ENCODE measurements at regions not wholly inside any gene's neighbourhood (a gene's known extent, or its start where the extent isn't known, plus 50 kb on each side); places are given as distances from the start of the nearest gene placed in this dataset.

- no peak for TF ChIP-seq EZH2phosphoT487 (IDR thresholded peaks at IDR 0.05; ENCODE audit: low read depth)
- TF ChIP-seq, protein P1, sequence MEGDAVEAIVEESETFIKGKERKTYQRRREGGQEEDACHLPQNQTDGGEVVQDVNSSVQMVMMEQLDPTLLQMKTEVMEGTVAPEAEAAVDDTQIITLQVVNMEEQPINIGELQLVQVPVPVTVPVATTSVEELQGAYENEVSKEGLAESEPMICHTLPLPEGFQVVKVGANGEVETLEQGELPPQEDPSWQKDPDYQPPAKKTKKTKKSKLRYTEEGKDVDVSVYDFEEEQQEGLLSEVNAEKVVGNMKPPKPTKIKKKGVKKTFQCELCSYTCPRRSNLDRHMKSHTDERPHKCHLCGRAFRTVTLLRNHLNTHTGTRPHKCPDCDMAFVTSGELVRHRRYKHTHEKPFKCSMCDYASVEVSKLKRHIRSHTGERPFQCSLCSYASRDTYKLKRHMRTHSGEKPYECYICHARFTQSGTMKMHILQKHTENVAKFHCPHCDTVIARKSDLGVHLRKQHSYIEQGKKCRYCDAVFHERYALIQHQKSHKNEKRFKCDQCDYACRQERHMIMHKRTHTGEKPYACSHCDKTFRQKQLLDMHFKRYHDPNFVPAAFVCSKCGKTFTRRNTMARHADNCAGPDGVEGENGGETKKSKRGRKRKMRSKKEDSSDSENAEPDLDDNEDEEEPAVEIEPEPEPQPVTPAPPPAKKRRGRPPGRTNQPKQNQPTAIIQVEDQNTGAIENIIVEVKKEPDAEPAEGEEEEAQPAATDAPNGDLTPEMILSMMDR (IDR thresholded peaks at IDR 0.05; ENCODE audit: low read depth, low read length): no peak
- Histone ChIP-seq H3K79me2 (ENCODE audit: low read length) (no peaks in the 10 kb centered on the region), H3K4me1 (ENCODE audit: low read length) (no peaks in the 10 kb centered on the region), H3K4me3 (ENCODE audit: low read length) (no peak overlapping the region), H3K4me2 (ENCODE audit: low read length) (no peak overlapping the region), H3K9ac (ENCODE audit: low read length) (no peak overlapping the region), H3K27ac (ENCODE audit: low read length) (no peak overlapping the region), H3K27me3 (ENCODE audit: low read depth, low read length) (peaks cover 4% of the 10 kb centered on the region; the same call in 1 of the 2 replicates), H2AFZ (ENCODE audit: low read depth, low read length) (no peak overlapping the region), H3K9me3 (ENCODE audit: insufficient read depth, low read length) (no peaks in the 10 kb centered on the region), H4K20me1 (ENCODE audit: insufficient read depth, low read length) (no peaks in the 10 kb centered on the region), H3K36me3 (replicated peaks; ENCODE audit: low read depth, low read length) (no peaks in the 10 kb centered on the region)
Observed at GRCh38 chr11:112400476-112401014, 139.9 kb upstream of the PLET1 start.

DNA sequence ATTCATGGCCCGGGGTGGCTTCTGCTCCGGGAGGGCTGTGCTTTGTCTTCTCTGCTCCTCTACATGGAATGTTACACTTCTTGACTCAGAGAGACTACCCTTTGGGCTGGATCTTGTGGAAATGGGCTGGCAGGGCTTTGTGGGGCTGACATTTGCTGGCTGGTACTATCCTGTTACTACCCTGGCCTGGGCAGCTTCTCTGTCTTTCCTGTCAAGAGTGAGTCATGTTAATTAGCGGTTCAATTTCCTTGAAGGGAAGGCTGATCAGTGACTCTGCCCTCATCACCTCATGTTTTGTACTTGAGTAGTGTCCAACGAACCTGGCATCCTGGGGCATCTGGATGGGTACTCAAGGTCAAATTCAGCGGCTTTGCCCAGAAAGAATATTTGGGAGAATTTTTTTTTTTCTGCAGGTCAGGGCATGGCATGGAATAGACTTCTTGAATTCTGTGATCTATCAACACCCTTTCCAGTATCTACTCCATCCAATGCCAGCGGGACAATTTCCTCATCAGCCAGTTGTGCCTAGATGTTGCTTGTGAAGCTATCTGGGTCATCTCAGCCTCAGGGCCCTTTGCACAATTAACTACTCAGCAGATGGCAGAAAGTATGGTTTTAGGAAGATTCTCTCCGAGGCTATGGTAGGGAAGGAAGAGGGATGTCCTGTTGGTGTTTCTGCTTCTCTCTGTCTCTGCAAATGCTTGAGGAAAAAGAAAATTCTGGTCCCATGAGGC, 140.5 kb upstream of the PLET1 start:
- Histone ChIP-seq H3K4me2 (ENCODE audit: low read length) (no peak overlapping the region), H2AFZ (ENCODE audit: low read depth, low read length) (no peak overlapping the region), H3K4me1 (ENCODE audit: low read length) (no peaks in the 10 kb centered on the region), H3K36me3 (replicated peaks; ENCODE audit: low read depth, low read length) (no peaks in the 10 kb centered on the region), H3K27ac (ENCODE audit: low read length) (no peak overlapping the region), H3K4me3 (ENCODE audit: low read length) (no peak overlapping the region), H3K79me2 (ENCODE audit: low read length) (no peaks in the 10 kb centered on the region), H3K9me3 (ENCODE audit: insufficient read depth, low read length) (no peaks in the 10 kb centered on the region), H4K20me1 (ENCODE audit: insufficient read depth, low read length) (no peaks in the 10 kb centered on the region), H3K9ac (ENCODE audit: low read length) (no peak overlapping the region), H3K27me3 (ENCODE audit: low read depth, low read length) (peaks cover 8% of the 10 kb centered on the region; the same call in 1 of the 2 replicates)
- TF ChIP-seq, protein P1 (IDR thresholded peaks at IDR 0.05; ENCODE audit: low read depth, low read length): no peak
- TF ChIP-seq EZH2phosphoT487 (IDR thresholded peaks at IDR 0.05; ENCODE audit: low read depth): no peak

DNA sequence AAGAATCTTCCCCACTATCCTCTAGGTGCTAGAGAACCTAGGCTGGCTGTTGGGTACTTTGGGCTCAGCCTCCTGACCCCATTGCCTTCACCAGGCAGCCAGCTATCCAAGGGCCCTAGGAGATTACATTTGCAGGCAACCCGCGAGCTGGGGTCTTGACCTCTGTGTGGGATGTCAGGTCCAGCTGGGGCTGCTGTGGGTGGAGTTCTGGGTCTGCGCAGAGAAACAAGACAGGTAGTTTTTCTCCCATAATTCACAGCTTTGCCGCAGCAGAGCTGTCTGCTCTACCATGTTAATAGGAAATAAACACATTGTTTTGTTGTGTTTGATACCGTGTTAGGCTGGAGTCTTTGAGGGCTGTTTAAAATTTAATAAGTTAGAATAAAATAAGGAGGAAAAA, 142.8 kb upstream of the PLET1 start:
- no peak overlapping the region for H2AFZ ChIP-seq (ENCODE audit: low read depth, low read length)
- H3K27ac ChIP-seq (ENCODE audit: low read length): no peak overlapping the region
- H3K36me3 ChIP-seq (replicated peaks; ENCODE audit: low read depth, low read length): no peaks in the 10 kb centered on the region
- no peaks in the 10 kb centered on the region for H4K20me1 ChIP-seq (ENCODE audit: insufficient read depth, low read length)
- H3K4me1 ChIP-seq (ENCODE audit: low read length): no peaks in the 10 kb centered on the region
- H3K9ac ChIP-seq (ENCODE audit: low read length): no peak overlapping the region
- peaks cover 8% of the 10 kb centered on the region; the same call in 1 of the 2 replicates for H3K27me3 ChIP-seq (ENCODE audit: low read depth, low read length)
- H3K4me3 ChIP-seq (ENCODE audit: low read length): no peak overlapping the region
- H3K79me2 ChIP-seq (ENCODE audit: low read length): no peaks in the 10 kb centered on the region
- H3K9me3 ChIP-seq (ENCODE audit: insufficient read depth, low read length): no peaks in the 10 kb centered on the region
- no peak for TF ChIP-seq EZH2phosphoT487 (IDR thresholded peaks at IDR 0.05; ENCODE audit: low read depth)
- TF ChIP-seq, protein P1 (IDR thresholded peaks at IDR 0.05; ENCODE audit: low read depth, low read length): no peak
- H3K4me2 ChIP-seq (ENCODE audit: low read length): no peak overlapping the region

- Histone ChIP-seq H3K79me2 (ENCODE audit: low read length) (no peaks in the 10 kb centered on the region), H2AFZ (ENCODE audit: low read depth, low read length) (no peak overlapping the region), H3K9me3 (ENCODE audit: insufficient read depth, low read length) (no peaks in the 10 kb centered on the region), H4K20me1 (ENCODE audit: insufficient read depth, low read length) (no peaks in the 10 kb centered on the region), H3K4me2 (ENCODE audit: low read length) (no peak overlapping the region), H3K4me3 (ENCODE audit: low read length) (no peak overlapping the region), H3K4me1 (ENCODE audit: low read length) (no peaks in the 10 kb centered on the region), H3K27ac (ENCODE audit: low read length) (no peak overlapping the region), H3K9ac (ENCODE audit: low read length) (no peak overlapping the region), H3K36me3 (replicated peaks; ENCODE audit: low read depth, low read length) (no peaks in the 10 kb centered on the region), H3K27me3 (ENCODE audit: low read depth, low read length) (peaks cover 11% of the 10 kb centered on the region; the same call in 1 of the 2 replicates)
- TF ChIP-seq, protein P1 (IDR thresholded peaks at IDR 0.05; ENCODE audit: low read depth, low read length): no peak
- TF ChIP-seq EZH2phosphoT487 (IDR thresholded peaks at IDR 0.05; ENCODE audit: low read depth): no peak
Observed at GRCh38 chr11:112404112-112404511, 143.5 kb upstream of the PLET1 start.

Measured in OCI-LY3 (cell line).